Panc1 (cell line): ENCODE measurements at regions not wholly inside any gene's neighbourhood (a gene's known extent, or its start where the extent isn't known, plus 50 kb on each side); places are given as distances from the start of the nearest gene placed in this dataset.

Source experiments
- CTCF ChIP-seq: fragments of 450-650 bp; IDR thresholded peaks from 2 replicates; pipeline ENCODE4 v1.5.1; 2017; ENCODE audit warnings: mild to moderate bottlenecking
- POLR2AphosphoS5 ChIP-seq: IDR thresholded peaks from 2 replicates; pipeline ENCODE4 v1.6.1; 2012; ENCODE audit warnings: mild to moderate bottlenecking, low read depth, low read length, moderate library complexity
- REST ChIP-seq, 2 experiments: IDR thresholded peaks; 2 replicates each; pipeline ENCODE4 v1.6.1; 2011 to 2012; ENCODE audit warnings: low read depth in 2 of 2, control low read depth in 1 of 2, low read length in 1 of 2, mild to moderate bottlenecking in 1 of 2, moderate library complexity in 1 of 2; ENCODE audit not compliant: insufficient read depth in 1 of 2
- SIN3A ChIP-seq: IDR thresholded peaks from 2 replicates; pipeline ENCODE4 v1.6.1; 2012; ENCODE audit warnings: low read depth, mild to moderate bottlenecking, low read length, moderate library complexity, borderline replicate concordance; ENCODE audit not compliant: insufficient read depth
- TCF7L2 ChIP-seq: IDR thresholded peaks from 2 replicates; pipeline ENCODE4 v1.6.1; 2011; ENCODE audit warnings: mild to moderate bottlenecking, low read depth, low read length, inconsistent platforms

GRCh38 chr20:43389839-43390626 is 67.7 kb upstream of the SRSF6 start:
- TF ChIP-seq CTCF (peak; percentile 82), POLR2AphosphoS5 (no peak), TCF7L2 (no peak), SIN3A (no peak), REST (IDR thresholded peaks at IDR 0.05; ENCODE audit: insufficient read depth in 1 of 2, low read depth in 2 of 2, low read length in 1 of 2) (no peak)
